SK-N-SH treated with all-trans-retinoic acid at 6 μM for 48 hours (cell line): ENCODE measurements at regions not wholly inside any gene's neighbourhood (a gene's known extent, or its start where the extent isn't known, plus 50 kb on each side); places are given as distances from the start of the nearest gene placed in this dataset.

Experiments used
- ATAC-seq: fragments of 200-7000 bp; cut with Tn5 transposase; 3 replicates; pipeline ENCODE4 v1.9.1; 2020; ENCODE audit warnings: mild to moderate bottlenecking, moderate library complexity
- ARNTL ChIP-seq: fragments of 450-650 bp; formaldehyde crosslinking; IDR thresholded peaks from 2 replicates; pipeline ENCODE4 v1.5.0; 2020; ENCODE audit warnings: low read depth, mild to moderate bottlenecking, moderate library complexity, borderline replicate concordance
- BACH2 ChIP-seq: fragments of 250-450 bp; sonication (Bioruptor Pico); IDR thresholded peaks from 2 replicates; pipeline ENCODE4 v1.9.0; 2021; ENCODE audit warnings: mild to moderate bottlenecking, borderline replicate concordance
- CSDC2 ChIP-seq: fragments of 250-450 bp; sonication (Bioruptor Pico); IDR thresholded peaks from 2 replicates; pipeline ENCODE4 v1.5.0; 2020; ENCODE audit warnings: mild to moderate bottlenecking, moderate library complexity
- ESRRG ChIP-seq: fragments of 250-450 bp; sonication (Bioruptor Pico); IDR thresholded peaks from 2 replicates; pipeline ENCODE4 v1.6.1; 2021; ENCODE audit warnings: mild to moderate bottlenecking
- GLIS3 ChIP-seq: fragments of 250-450 bp; sonication (Bioruptor Pico); IDR thresholded peaks from 2 replicates; pipeline ENCODE4 v1.5.0; 2020; ENCODE audit warnings: mild to moderate bottlenecking, moderate library complexity
- OSR1 ChIP-seq: fragments of 250-450 bp; sonication (Bioruptor Pico); IDR thresholded peaks from 2 replicates; pipeline ENCODE4 v1.8.0; 2022; ENCODE audit warnings: moderate library complexity, mild to moderate bottlenecking, inconsistent platforms
- PPARA ChIP-seq: fragments of 250-450 bp; sonication (Bioruptor Pico); IDR thresholded peaks from 2 replicates; pipeline ENCODE4 v1.5.0; 2020; ENCODE audit warnings: mild to moderate bottlenecking, borderline replicate concordance
- RARB ChIP-seq: fragments of 250-450 bp; sonication (Bioruptor Pico); IDR thresholded peaks from 2 replicates; pipeline ENCODE4 v1.8.0; 2021; ENCODE audit warnings: mild to moderate bottlenecking, moderate library complexity
- SNAI2 ChIP-seq: fragments of 250-450 bp; sonication (Bioruptor Pico); IDR thresholded peaks from 2 replicates; pipeline ENCODE4 v1.5.0; 2020; ENCODE audit warnings: mild to moderate bottlenecking, moderate library complexity
- TCF4 ChIP-seq: fragments of 250-450 bp; sonication (Bioruptor Pico); IDR thresholded peaks from 2 replicates; pipeline ENCODE4 v1.8.0; 2021; ENCODE audit warnings: mild to moderate bottlenecking, moderate library complexity, borderline replicate concordance
- TOX ChIP-seq: fragments of 250-450 bp; sonication (Bioruptor Pico); IDR thresholded peaks from 2 replicates; pipeline ENCODE4 v1.8.0; 2021; ENCODE audit warnings: mild to moderate bottlenecking, moderate library complexity, borderline replicate concordance
- ZC3H10 ChIP-seq: fragments of 250-450 bp; sonication (Bioruptor Pico); IDR thresholded peaks from 2 replicates; pipeline ENCODE4 v1.5.1; 2021; ENCODE audit warnings: mild to moderate bottlenecking, moderate library complexity
- ZFP3 ChIP-seq: fragments of 250-450 bp; sonication (Bioruptor Pico); IDR thresholded peaks from 2 replicates; pipeline ENCODE4 v1.5.0; 2020; ENCODE audit warnings: mild to moderate bottlenecking, moderate library complexity
- ZFP30 ChIP-seq: fragments of 450-650 bp; formaldehyde crosslinking; IDR thresholded peaks from 2 replicates; pipeline ENCODE4 v1.5.0; 2022; ENCODE audit warnings: mild to moderate bottlenecking, moderate library complexity
- ZNF565 ChIP-seq: fragments of 450-650 bp; formaldehyde crosslinking; conservative IDR thresholded peaks from 2 replicates; pipeline ENCODE4 v1.5.0; 2020; ENCODE audit warnings: low read depth, mild to moderate bottlenecking, moderate library complexity
- ZNF8 ChIP-seq: fragments of 450-650 bp; formaldehyde crosslinking; IDR thresholded peaks from 2 replicates; pipeline ENCODE4 v1.5.0; 2020; ENCODE audit warnings: mild to moderate bottlenecking, moderate library complexity
- TF ChIP-seq, protein P1 (sequence below): fragments of 250-450 bp; sonication (Bioruptor Pico); IDR thresholded peaks from 2 replicates; pipeline ENCODE4 v1.5.1; 2020; ENCODE audit warnings: low read depth, mild to moderate bottlenecking, moderate library complexity
- TF ChIP-seq, protein P2 (sequence below): fragments of 250-450 bp; sonication (Bioruptor Pico); IDR thresholded peaks from 2 replicates; pipeline ENCODE4 v1.8.0; 2021; ENCODE audit warnings: low read depth, mild to moderate bottlenecking, moderate library complexity, borderline replicate concordance
- TF ChIP-seq, protein P3 (sequence below): fragments of 250-450 bp; sonication (Bioruptor Pico); IDR thresholded peaks from 2 replicates; pipeline ENCODE4 v1.5.0; 2020; ENCODE audit warnings: mild to moderate bottlenecking, moderate library complexity
- TF ChIP-seq, protein P4 (sequence below): fragments of 250-450 bp; sonication (Bioruptor Pico); IDR thresholded peaks from 2 replicates; pipeline ENCODE4 v1.5.1; 2021; ENCODE audit warnings: mild to moderate bottlenecking, moderate library complexity

DNA sequence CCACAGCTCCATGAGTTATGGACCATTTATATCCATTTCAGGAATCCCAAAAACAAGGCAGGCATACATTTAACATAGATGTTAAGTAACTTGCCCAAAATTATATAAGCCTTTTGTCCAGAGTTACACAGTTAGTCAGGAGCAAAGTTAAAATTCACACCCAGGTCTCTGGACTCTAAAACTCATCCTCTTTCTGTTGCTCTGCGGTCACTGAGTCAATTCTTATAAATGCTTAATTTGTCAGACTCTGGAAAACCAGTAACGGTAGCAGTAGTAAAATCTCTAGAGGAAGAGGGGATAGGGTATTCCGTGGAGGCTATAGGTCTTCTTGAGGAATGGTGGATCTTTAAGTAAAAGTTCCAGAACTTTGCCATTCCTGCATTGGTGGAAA is 223.6 kb upstream of the JUN start:
- ATAC-seq, result no peak
- TF ChIP-seq SNAI2 (no peak), BACH2 (CRISPR knock-in tag) (no peak), ZC3H10 (no peak), PPARA (CRISPR knock-in tag) (no peak), TOX (CRISPR knock-in tag) (no peak), ESRRG (no peak), TCF4 (CRISPR knock-in tag) (no peak), ZFP3 (CRISPR knock-in tag) (no peak)

DNA sequence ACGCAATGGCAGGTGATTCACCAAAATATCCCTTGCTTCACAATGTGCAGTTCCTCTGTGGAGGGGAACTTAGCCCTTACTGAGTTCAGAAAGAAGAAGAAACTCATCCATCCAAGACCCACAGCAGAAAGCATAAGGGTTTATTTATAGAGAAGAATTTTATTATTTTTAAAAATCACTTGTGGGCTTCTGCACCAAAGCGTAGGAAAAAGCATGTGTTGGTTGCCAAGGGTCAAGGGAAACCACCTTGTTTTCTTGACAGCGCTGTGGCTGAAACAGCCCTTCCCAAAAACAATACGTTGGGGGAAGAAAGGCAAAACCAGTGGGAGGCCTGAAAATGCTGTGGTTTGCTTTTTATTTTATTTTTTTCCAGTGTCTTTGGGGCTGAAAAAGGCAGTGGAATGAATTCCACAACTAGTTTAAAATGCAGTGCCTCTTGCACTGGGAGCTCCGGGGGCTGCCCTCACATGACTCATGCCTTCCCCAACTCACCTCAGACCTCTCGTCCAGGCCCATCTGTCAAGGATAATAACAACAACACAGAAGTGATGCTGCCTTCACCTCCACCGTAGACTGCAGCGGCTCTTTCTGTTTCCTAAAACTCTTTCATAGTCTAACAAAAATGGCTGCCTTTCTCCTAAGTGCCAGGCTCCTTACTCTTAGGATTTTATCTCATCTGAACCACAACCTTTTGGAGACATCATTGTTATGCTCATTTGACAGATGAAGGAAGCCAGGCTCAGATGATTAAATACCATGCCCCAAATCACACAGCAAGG is 224.2 kb upstream of the JUN start:
- ATAC-seq, result peak; percentile 71

DNA sequence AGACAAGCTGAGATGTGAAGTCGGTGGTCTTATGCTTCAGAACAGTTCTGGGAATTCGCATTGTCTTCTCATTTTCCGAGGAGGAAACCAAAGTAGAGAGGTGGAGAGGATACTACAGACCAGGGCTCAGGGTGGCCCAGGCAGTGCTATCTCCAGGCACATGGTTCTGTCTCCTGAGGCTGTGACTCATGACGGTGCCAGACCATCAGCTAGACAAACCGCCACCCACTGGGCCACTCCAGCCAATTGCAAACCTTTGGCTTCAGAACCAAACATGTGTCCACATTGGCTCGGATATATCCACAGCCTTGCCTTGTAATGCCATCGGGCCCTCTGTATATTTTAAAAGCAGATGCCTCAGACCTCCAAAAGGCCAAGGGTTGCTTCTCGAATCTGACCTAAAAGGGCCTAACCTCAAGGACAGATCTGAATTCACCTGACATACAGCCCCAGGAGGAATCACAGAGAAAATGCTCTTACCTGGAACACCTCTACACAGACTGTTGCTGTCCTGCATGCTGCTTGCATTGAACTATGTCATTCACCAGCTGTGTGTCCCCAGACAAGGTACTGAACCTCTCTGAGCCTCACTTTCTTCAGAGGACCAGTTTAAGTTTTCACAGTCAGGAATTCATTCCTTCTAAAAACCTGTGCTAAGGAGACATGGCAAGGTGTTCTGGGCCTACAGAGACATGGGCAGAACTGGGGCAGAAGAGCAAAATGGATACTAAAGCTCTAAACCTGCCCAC is 224.9 kb upstream of the JUN start:
- TF ChIP-seq, protein P1, sequence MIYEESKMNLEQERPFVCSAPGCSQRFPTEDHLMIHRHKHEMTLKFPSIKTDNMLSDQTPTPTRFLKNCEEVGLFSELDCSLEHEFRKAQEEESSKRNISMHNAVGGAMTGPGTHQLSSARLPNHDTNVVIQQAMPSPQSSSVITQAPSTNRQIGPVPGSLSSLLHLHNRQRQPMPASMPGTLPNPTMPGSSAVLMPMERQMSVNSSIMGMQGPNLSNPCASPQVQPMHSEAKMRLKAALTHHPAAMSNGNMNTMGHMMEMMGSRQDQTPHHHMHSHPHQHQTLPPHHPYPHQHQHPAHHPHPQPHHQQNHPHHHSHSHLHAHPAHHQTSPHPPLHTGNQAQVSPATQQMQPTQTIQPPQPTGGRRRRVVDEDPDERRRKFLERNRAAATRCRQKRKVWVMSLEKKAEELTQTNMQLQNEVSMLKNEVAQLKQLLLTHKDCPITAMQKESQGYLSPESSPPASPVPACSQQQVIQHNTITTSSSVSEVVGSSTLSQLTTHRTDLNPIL (CRISPR knock-in tag), result no peak
- TF ChIP-seq ZFP30 (CRISPR knock-in tag), result no peak
- no peak for TF ChIP-seq TCF4 (CRISPR knock-in tag)
- TF ChIP-seq, protein P2, sequence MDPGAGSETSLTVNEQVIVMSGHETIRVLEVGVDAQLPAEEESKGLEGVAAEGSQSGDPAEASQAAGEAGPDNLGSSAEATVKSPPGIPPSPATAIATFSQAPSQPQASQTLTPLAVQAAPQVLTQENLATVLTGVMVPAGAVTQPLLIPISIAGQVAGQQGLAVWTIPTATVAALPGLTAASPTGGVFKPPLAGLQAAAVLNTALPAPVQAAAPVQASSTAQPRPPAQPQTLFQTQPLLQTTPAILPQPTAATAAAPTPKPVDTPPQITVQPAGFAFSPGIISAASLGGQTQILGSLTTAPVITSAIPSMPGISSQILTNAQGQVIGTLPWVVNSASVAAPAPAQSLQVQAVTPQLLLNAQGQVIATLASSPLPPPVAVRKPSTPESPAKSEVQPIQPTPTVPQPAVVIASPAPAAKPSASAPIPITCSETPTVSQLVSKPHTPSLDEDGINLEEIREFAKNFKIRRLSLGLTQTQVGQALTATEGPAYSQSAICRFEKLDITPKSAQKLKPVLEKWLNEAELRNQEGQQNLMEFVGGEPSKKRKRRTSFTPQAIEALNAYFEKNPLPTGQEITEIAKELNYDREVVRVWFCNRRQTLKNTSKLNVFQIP (CRISPR knock-in tag), result no peak
- TF ChIP-seq, protein P3, sequence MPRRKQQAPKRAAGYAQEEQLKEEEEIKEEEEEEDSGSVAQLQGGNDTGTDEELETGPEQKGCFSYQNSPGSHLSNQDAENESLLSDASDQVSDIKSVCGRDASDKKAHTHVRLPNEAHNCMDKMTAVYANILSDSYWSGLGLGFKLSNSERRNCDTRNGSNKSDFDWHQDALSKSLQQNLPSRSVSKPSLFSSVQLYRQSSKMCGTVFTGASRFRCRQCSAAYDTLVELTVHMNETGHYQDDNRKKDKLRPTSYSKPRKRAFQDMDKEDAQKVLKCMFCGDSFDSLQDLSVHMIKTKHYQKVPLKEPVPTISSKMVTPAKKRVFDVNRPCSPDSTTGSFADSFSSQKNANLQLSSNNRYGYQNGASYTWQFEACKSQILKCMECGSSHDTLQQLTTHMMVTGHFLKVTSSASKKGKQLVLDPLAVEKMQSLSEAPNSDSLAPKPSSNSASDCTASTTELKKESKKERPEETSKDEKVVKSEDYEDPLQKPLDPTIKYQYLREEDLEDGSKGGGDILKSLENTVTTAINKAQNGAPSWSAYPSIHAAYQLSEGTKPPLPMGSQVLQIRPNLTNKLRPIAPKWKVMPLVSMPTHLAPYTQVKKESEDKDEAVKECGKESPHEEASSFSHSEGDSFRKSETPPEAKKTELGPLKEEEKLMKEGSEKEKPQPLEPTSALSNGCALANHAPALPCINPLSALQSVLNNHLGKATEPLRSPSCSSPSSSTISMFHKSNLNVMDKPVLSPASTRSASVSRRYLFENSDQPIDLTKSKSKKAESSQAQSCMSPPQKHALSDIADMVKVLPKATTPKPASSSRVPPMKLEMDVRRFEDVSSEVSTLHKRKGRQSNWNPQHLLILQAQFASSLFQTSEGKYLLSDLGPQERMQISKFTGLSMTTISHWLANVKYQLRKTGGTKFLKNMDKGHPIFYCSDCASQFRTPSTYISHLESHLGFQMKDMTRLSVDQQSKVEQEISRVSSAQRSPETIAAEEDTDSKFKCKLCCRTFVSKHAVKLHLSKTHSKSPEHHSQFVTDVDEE (CRISPR knock-in tag), result no peak
- TF ChIP-seq, protein P4, sequence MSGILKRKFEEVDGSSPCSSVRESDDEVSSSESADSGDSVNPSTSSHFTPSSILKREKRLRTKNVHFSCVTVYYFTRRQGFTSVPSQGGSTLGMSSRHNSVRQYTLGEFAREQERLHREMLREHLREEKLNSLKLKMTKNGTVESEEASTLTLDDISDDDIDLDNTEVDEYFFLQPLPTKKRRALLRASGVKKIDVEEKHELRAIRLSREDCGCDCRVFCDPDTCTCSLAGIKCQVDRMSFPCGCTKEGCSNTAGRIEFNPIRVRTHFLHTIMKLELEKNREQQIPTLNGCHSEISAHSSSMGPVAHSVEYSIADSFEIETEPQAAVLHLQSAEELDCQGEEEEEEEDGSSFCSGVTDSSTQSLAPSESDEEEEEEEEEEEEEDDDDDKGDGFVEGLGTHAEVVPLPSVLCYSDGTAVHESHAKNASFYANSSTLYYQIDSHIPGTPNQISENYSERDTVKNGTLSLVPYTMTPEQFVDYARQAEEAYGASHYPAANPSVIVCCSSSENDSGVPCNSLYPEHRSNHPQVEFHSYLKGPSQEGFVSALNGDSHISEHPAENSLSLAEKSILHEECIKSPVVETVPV, result no peak
- no peak for TF ChIP-seq SNAI2
- TF ChIP-seq BACH2 (CRISPR knock-in tag), result no peak
- TF ChIP-seq RARB, result no peak
- no peak for TF ChIP-seq CSDC2 (CRISPR knock-in tag)
- TF ChIP-seq ZNF8 (CRISPR knock-in tag), result no peak
- TF ChIP-seq ESRRG, result no peak
- TF ChIP-seq PPARA (CRISPR knock-in tag), result no peak
- TF ChIP-seq GLIS3, result no peak
- TF ChIP-seq ZC3H10, result no peak
- TF ChIP-seq OSR1, result no peak
- TF ChIP-seq ZNF565 (CRISPR knock-in tag), result no peak
- no peak for TF ChIP-seq ZFP3 (CRISPR knock-in tag)
- TF ChIP-seq TOX (CRISPR knock-in tag), result no peak
- TF ChIP-seq ARNTL, result no peak
- peak; percentile 86 for ATAC-seq

More for the DNA sequence above, 224.2 kb upstream of the JUN start:
- TF ChIP-seq ZNF565 (CRISPR knock-in tag), result no peak
- TF ChIP-seq TCF4 (CRISPR knock-in tag), result no peak
- TF ChIP-seq ZFP3 (CRISPR knock-in tag), result no peak
- TF ChIP-seq, protein P1 (CRISPR knock-in tag), result no peak
- no peak for TF ChIP-seq BACH2 (CRISPR knock-in tag)
- TF ChIP-seq, protein P2 (CRISPR knock-in tag), result no peak
- no peak for TF ChIP-seq ZNF8 (CRISPR knock-in tag)
- TF ChIP-seq ZC3H10, result no peak
- TF ChIP-seq SNAI2, result no peak
- TF ChIP-seq OSR1, result no peak
- no peak for TF ChIP-seq GLIS3
- no peak for TF ChIP-seq ZFP30 (CRISPR knock-in tag)
